A673 (cell line): ENCODE measurements at regions not wholly inside any gene's neighbourhood (a gene's known extent, or its start where the extent isn't known, plus 50 kb on each side); places are given as distances from the start of the nearest gene placed in this dataset.

Source experiments
- BruUV-seq: library from RNA; stranded (reverse); fragments of 400-500 nt; replicated peaks from 2 replicates; lab custom pipeline; 2021; lab: Mats Ljungman, UMichigan
- CTCF ChIA-PET: fragments of 300-600 bp; sonication (Branson Sonifier 250); formaldehyde crosslinking; loops from one replicate; lab custom pipeline; 2022; ENCODE audit warnings: antibody characterized with exemption; lab: Charles Lee
- POLR2A ChIA-PET: fragments of 300-600 bp; sonication (Branson Sonifier 250); formaldehyde crosslinking; loops from one replicate; lab custom pipeline; 2022; ENCODE audit warnings: antibody characterized with exemption; ENCODE audit not compliant: low non-redundant PET; lab: Charles Lee
- DNase-seq: peaks from one replicate; pipeline ENCODE4 v3.0.0-alpha.2; 2015; ENCODE audit warnings: low spot score
- H3K27ac ChIP-seq: fragments of 200-600 bp; sonication (generic); 2 replicates; pipeline ENCODE4 v1.5.1; 2016; ENCODE audit warnings: mixed run types, low read depth, mild to moderate bottlenecking, mixed read lengths, antibody characterized with exemption, low read length; ENCODE audit not compliant: poor library complexity, severe bottlenecking
- H3K27me3 ChIP-seq: fragments of 200-600 bp; sonication (generic); replicated peaks from 2 replicates; pipeline ENCODE4 v1.6.1; 2017; ENCODE audit warnings: mixed run types, low read depth, mild to moderate bottlenecking, mixed read lengths, antibody characterized with exemption, low read length; ENCODE audit not compliant: insufficient read depth, poor library complexity
- H3K36me3 ChIP-seq: fragments of 200-600 bp; sonication (generic); 2 replicates; pipeline ENCODE4 v1.6.1; 2016; ENCODE audit warnings: mixed run types, mild to moderate bottlenecking, mixed read lengths, antibody characterized with exemption, low read length; ENCODE audit not compliant: insufficient read depth, poor library complexity, severe bottlenecking
- H3K4me1 ChIP-seq: fragments of 200-600 bp; sonication (generic); 2 replicates; pipeline ENCODE4 v1.6.1; 2017; ENCODE audit warnings: mixed run types, mild to moderate bottlenecking, mixed read lengths, antibody characterized with exemption, low read length; ENCODE audit not compliant: insufficient read depth, poor library complexity, severe bottlenecking
- H3K4me3 ChIP-seq: fragments of 200-600 bp; sonication (generic); 2 replicates; pipeline ENCODE4 v1.5.1; 2016; ENCODE audit warnings: low read depth, mixed run types, mild to moderate bottlenecking, mixed read lengths, low read length; ENCODE audit not compliant: poor library complexity, severe bottlenecking
- H3K9me3 ChIP-seq: fragments of 200-600 bp; sonication (generic); 2 replicates; pipeline ENCODE4 v1.6.1; 2016; ENCODE audit warnings: mixed run types, low read depth, mild to moderate bottlenecking, mixed read lengths, antibody characterized with exemption, low read length; ENCODE audit not compliant: poor library complexity, severe bottlenecking
- EZH2 ChIP-seq: fragments of 200-600 bp; sonication (generic); IDR thresholded peaks from 2 replicates; pipeline ENCODE4 v1.6.1; 2017; ENCODE audit warnings: borderline replicate concordance, low read depth, mild to moderate bottlenecking, mixed read lengths, antibody characterized with exemption, low read length; ENCODE audit not compliant: poor library complexity, severe bottlenecking
- intact Hi-C: fragments of 100-400 bp; cut with micrococcal nuclease; formaldehyde crosslinking; loops from one replicate; pipeline ENCODE4 v1.10.0; 2022; ENCODE audit not compliant: unreplicated experiment
- TF ChIP-seq, protein P1 (sequence below): fragments of 300-800, 200-600 bp; sonication (generic); conservative IDR thresholded peaks from 2 replicates; pipeline ENCODE4 v1.5.1; 2017; ENCODE audit warnings: low read depth, mild to moderate bottlenecking, antibody characterized with exemption, low read length, moderate library complexity, mixed read lengths

DNA sequence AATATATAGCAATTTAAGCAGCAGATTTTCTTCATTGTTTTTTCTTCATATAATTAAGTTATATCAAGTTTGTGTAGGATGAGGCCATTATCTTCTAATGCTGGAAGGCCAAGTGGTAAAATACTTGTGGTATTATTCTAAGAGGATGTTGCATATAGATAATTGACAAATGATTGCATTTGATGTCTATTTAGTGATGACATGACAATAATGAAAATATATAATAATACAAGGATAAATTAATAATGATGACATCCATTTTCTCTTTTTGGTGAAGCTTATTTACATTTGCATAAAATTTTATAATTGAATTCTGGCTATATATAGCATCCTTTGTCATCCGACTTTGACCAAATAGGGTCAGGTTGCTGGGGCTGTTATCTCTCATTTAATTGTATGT is 195.4 kb upstream of the KCNJ16 start:
- intact Hi-C loops = no loop called here
- Histone ChIP-seq H3K27ac (no peak overlapping the region), H3K36me3 (no peaks in the 10 kb centered on the region), H3K4me1 (no peaks in the 10 kb centered on the region), H3K4me3 (no peak overlapping the region), H3K9me3 (peaks cover 3% of the 10 kb centered on the region), H3K27me3 (no peaks in the 10 kb centered on the region)
- CTCF ChIA-PET = no interaction called here
- TF ChIP-seq, protein P1, sequence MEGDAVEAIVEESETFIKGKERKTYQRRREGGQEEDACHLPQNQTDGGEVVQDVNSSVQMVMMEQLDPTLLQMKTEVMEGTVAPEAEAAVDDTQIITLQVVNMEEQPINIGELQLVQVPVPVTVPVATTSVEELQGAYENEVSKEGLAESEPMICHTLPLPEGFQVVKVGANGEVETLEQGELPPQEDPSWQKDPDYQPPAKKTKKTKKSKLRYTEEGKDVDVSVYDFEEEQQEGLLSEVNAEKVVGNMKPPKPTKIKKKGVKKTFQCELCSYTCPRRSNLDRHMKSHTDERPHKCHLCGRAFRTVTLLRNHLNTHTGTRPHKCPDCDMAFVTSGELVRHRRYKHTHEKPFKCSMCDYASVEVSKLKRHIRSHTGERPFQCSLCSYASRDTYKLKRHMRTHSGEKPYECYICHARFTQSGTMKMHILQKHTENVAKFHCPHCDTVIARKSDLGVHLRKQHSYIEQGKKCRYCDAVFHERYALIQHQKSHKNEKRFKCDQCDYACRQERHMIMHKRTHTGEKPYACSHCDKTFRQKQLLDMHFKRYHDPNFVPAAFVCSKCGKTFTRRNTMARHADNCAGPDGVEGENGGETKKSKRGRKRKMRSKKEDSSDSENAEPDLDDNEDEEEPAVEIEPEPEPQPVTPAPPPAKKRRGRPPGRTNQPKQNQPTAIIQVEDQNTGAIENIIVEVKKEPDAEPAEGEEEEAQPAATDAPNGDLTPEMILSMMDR = no peak
- no peak for DNase-seq
- no TSS peak for BruUV-seq
- POLR2A ChIA-PET = no interaction called here

DNA sequence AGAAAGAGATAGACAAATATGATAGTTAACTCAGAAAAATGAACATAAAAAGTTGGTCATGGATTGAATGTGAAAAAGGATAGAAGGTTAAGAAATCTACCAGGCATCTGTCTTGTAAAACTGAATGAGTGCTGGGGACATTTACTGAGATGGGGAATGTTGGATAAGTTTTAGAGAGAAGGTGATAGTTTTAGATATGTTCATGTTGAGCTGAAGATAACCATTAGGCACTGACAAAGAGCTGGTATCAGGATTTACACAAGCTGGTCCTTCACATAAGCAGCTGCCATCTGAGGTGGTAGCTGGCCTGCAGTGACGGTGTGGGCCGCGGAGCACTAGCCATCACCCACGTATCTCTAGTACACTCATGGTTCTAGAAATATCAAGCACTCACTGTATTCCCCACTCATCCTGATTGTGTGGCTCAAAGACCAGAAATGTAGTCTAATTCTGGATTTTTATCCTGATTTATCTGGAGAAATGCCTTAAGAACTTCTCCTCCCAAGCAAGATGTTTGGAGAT is 194.4 kb upstream of the KCNJ16 start:
- no peak overlapping the region for H3K4me3 ChIP-seq
- ChIA-PET POLR2A (no interaction called here), CTCF (no interaction called here)
- H3K36me3 ChIP-seq = no peaks in the 10 kb centered on the region
- no peaks in the 10 kb centered on the region for H3K27me3 ChIP-seq
- H3K9me3 ChIP-seq = peaks cover 3% of the 10 kb centered on the region
- intact Hi-C loops = no loop called here
- no TSS peak for BruUV-seq
- no peaks in the 10 kb centered on the region for H3K4me1 ChIP-seq
- H3K27ac ChIP-seq = no peak overlapping the region
- TF ChIP-seq, protein P1 = no peak
- no peak for TF ChIP-seq EZH2
- no peak for DNase-seq

DNA sequence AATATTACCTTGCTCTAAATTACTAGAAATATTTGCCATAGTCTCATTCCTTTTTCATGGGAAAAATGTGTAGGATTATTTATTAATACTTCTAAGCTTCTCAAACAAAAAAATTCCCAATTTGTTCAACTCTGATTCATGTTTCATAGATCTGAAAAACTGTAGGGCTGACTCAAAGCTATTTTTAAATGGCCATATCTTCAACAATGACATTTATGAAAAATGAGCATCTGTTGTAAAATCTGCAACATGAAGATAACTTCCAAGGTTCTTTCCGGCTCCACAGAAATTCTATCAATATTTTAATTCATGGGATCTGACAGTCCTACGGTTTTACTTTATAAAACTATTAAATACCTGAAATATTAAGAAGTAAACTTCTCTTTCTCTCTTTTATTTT is 192.7 kb upstream of the KCNJ16 start:
- POLR2A ChIA-PET = no interaction called here
- TF ChIP-seq, protein P1 = no peak
- TF ChIP-seq EZH2 = no peak
- H3K27me3 ChIP-seq = no peaks in the 10 kb centered on the region
- CTCF ChIA-PET = no interaction called here
- H3K4me1 ChIP-seq = no peaks in the 10 kb centered on the region
- peaks cover 3% of the 10 kb centered on the region for H3K9me3 ChIP-seq
- no peaks in the 10 kb centered on the region for H3K36me3 ChIP-seq
- BruUV-seq = no TSS peak
- DNase-seq = no peak
- H3K4me3 ChIP-seq = no peak overlapping the region
- intact Hi-C loops = no loop called here
- no peak overlapping the region for H3K27ac ChIP-seq
